GM19468 (cell line): ENCODE measurements at regions not wholly inside any gene's neighbourhood (a gene's known extent, or its start where the extent isn't known, plus 50 kb on each side); places are given as distances from the start of the nearest gene placed in this dataset.
"Not testable (repeated sequence)": the region's sequence is repeated elsewhere in the genome, so short reads cannot be mapped to it uniquely, and the experiment has no call there.

ENCODE experiments used
- ATAC-seq: cut with Tn5 transposase; IDR thresholded peaks from one replicate; pipeline ENCODE4 v1.9.1; 2021; ENCODE audit warnings: mild to moderate bottlenecking, moderate library complexity, moderate number of reproducible peaks; ENCODE audit not compliant: unreplicated experiment; ENCODE audit errors: extremely low read depth

GRCh38 chr4:125008676-125009075 lies 296.1 kb upstream of the ANKRD50 start:
- no peak for ATAC-seq

DNA sequence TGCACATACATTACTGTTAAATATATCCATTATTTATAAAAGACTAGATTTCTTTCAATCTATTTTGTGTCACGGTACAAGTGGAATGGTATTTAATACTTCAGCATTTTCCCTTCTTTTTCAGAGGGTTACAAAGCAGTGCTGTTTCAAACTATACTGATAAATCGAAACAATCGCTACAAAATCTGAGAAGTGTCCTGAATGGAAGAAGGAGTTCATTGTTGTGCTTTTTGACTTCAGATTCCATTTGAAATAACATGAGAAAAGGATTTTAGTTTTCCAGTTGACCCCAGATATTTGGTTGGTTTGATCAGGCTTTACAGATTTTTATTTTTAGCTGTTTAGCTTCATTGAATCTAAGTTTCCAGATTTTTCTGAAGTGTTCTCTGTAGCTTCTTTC lies 292.1 kb upstream of the ANKRD50 start:
- no peak for ATAC-seq

- no peak for ATAC-seq
Observed at GRCh38 chr4:125003840-125004239, 291.3 kb upstream of the ANKRD50 start.

DNA sequence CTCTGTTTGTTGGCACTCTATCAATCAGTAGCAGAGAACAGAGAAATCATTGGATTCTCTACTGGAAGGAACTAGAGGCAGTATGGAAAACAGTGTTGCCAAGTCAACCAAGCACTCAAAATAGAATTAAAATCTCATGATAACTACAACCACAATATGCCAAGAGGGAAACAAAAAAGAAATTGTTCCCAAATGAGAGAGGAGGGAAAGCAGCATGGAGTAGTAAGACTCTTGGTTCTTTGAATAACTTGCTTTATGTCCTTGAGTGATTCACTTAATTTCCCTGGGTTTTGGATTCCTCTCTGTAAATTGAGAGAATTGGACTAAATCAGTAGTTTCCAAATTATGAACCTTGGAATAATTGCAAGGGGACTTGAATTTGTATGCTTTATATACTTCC lies 285.5 kb upstream of the ANKRD50 start:
- no peak for ATAC-seq

DNA sequence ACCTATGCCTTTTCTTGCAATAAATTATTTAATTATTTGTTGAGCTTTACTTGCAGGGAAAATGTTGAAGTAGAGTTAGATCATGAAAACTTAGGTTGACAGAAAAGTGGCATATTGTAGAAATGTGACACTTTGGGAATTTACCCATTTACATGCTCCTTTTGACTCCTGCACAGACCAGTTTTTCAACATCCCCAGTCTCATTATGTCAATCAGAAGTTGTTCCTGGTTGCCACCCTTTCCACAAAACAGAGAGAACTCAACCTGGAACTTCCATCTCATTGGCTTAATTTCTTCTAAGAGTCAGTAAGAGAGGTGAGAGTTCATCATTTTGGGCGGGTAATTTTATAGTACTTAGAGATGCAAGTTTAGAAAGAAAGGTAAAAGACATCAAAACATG lies 284.6 kb upstream of the ANKRD50 start:
- ATAC-seq, result no peak

GRCh38 chr4:124993838-124994237 lies 281.3 kb upstream of the ANKRD50 start:
- ATAC-seq, result no peak

DNA sequence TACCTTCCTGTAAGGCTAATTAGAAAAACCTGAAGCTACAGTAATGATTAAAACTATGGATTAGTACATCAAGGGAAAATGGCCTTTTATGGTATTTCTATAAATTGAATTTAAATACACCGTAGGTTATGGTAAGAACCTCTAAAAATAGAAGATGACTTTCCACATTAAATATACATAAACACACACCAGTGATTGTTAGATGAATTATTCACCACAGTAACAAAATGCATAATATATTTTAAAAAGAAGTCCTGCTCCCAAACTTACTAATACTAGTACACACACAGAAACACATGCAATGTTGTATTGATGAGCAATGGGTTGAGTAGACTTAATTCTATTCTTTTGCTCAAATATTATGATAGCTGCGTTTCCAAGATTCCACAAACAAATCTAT lies 277.9 kb upstream of the ANKRD50 start:
- no peak for ATAC-seq

DNA sequence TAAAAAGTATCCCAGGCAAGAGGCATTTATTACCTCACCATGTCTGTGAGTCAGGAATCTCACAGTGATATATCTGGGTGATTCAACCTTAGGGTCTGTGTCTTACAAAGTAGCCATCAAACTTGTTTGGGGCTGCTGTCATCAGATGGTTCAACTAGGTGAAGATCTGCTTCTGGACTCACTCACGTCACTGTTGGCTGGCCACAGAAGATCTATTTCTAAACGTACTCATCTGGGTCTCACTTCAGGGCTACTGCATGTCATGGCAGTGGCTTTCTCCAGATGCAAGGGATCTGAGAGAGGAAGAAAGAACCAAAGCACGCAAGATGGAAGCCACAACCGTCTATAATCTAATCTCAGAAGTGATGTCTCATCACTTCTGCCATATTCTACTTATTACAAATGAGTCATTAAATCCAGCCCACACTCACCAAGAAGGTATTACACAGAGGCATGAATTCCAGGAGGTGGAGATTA lies 267.8 kb upstream of the ANKRD50 start:
- no peak for ATAC-seq

DNA sequence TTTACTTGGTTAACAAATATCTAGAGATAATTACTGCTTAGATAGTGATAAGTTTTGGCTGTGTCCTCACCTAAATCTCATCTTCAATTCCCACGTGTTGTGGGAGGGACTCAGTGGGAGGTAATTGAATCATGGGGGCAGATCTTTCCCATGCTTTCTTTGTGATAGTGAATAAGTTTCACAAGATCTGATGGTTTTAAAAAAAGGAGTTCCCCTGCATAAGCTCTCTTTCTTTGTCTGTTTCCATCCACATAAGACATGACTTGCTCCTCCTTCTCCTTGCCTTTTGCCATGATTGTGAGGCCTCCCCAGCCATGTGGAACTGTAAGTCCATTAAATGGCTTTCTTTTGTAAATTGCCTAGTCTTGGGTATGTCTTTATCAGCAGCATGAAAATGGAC lies 266.0 kb upstream of the ANKRD50 start:
- ATAC-seq, result not testable (repeated sequence)

GRCh38 chr4:124977045-124977444 lies 264.5 kb upstream of the ANKRD50 start:
- ATAC-seq, result no peak

DNA sequence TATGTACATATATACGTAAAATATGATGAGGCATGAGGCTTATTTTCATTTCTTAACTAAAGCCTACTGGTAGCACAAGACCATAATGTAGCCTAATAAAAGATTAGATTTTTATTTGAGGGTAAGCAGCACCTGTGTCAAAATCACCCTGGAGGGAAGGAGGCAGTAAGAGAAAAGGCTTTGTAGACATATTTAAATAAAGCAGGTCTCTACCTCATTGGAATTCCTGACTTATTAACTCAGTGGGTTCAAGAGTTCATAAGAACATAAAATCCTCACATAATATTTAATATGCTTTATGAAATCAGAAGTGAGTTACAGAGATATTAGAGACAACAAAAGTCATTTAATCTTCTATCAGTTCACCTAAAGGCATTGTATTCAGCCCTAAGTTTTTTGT lies 261.6 kb upstream of the ANKRD50 start:
- no peak for ATAC-seq

- no peak for ATAC-seq
Observed at GRCh38 chr4:124973716-124974115, 261.2 kb upstream of the ANKRD50 start.

- no peak for ATAC-seq
Observed at GRCh38 chr4:124970011-124970410, 257.5 kb upstream of the ANKRD50 start.

DNA sequence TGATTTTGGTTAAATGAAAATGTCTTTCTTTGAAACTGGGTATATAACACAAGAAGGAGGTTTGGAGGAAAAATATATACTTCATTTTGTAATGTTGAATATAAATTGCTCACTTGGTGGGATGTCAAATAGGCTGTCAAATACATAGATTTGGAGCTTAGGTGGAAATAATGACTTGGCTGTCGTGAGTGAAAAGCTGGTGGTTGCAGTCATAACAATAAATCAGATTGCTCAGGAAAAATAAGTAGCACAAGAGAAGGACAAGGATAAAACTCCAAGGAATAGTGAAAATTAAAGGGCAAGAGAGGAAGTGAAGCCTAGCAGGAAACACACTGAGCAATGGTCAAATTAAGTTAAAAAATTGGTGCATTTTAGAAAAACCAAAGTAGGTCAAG lies 253.0 kb upstream of the ANKRD50 start:
- no peak for ATAC-seq

DNA sequence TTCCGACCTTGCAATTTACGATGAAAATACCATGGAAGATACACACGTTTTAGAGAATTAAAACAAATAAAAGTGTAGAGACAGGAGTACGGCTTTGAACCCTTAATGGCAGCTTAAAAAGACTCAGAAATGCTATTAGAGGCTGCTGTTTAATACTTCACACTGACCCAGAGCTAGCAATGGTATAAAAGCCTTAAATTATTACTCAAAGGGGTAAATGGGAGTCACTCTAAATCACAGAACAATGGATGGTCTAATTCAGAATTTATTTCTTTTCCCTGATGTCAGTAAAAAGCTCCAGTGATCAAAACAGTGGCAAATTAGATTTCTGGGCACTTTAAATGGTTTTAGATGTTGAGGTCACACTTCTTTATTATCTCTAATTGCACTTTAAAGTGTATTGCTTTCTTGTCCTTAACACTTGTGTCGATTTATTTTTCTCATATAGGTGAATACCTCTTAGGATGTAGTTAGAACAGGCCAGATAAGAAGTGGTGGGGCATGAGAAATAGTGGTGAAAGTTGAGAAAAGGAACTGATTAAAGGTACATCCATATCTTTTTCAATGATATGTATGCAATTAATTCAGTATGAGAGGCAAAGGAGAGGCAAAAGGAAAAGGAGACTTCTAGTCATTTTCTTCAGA lies 252.4 kb upstream of the ANKRD50 start:
- ATAC-seq, result no peak

DNA sequence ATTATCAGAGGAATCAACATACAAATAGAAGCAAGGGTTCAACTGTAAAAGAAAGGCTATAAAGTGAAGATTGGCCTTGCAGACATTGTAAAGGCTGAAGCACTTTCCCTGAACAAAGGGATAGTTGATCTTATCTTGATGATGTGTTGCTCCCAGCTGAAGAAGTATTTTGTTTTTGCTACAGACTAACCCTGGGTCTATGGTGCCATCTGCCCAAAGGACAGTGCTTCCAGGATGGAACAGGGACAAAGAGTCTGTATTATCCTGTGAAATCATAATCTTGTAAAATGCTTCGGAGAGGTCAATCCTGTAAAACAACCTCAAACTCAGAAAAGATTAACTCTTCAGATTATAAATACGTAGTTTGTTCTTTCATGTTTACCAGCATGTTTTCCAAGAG lies 251.7 kb upstream of the ANKRD50 start:
- no peak for ATAC-seq

- no peak for ATAC-seq
Observed at GRCh38 chr4:124961138-124961750, 248.7 kb upstream of the ANKRD50 start.

GRCh38 chr4:124958847-124959246 lies 246.3 kb upstream of the ANKRD50 start:
- ATAC-seq, result no peak

DNA sequence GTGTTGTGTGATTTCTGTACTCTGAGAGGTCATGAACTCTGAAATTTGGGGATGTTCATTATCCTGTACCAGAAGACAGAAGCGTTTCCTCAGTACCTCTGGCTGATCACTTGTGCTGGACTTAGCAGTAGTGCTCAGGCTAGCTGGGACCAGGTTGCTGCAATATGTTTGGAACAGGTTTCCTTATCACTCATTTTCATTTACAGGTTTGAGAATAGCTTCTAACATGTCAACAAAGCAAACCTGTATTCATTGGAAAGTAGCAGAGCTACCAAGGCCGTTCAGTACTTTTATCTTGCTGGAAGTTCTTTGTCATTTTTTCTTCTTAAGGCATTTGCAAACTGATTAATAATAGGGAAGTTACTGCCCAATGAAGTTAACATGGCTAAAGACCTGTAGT lies 242.9 kb upstream of the ANKRD50 start:
- no peak for ATAC-seq

DNA sequence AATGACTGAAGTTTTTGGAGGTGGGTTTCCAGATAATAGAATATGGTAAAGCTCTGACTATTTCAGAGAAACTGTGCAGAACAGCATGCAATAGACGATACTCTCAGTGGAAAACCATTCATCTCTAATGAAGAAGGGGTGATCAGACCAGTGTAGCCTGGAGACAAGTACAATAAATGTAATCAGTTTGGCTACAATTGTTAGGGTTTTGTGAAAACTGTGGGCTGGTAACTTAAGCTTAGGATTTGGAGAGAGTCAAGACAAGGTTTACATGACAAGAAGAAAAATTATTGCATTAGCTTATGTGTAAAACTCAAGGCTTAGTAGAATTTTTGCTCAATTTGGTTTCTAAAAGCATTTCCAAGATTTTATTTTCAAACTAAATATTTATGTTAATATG lies 241.5 kb upstream of the ANKRD50 start:
- ATAC-seq, result no peak

DNA sequence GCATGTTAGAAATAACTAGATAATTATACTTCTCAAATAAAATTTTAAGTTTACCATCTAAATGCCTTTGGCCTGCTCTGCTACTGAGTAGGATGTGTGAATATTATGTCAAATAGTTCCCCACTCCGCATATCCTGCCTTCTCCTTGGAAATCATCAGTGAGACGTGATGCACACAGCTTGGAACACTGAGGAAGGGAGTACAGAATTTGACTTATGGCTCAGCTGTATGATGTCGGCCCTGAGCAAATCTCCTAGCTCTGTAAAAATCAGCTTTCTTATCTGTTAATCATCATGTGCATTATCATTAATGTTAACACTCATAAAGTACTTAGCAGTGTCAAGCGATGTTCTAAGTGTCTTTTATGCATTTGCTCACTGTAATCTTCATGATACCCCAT lies 241.0 kb upstream of the ANKRD50 start:
- ATAC-seq, result no peak

DNA sequence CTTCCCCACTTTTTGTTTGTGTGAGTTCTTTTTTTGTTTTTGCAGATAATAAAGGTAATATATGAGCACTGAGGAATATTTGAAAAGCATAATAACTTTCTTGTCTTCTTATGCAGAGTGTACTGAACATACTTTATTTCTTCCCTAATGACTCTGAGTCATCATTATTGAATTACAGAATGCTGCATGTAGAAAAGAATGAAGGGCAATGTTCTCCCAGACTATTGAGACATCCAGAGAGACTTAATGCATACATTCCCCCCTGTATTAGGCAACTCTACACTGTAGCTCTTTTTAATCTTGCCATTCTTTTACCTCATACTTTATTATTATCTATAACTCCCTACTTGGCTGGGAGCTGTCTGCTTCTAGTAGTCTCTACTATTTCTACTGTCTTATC lies 240.5 kb upstream of the ANKRD50 start:
- no peak for ATAC-seq
